ENCODE measurements at regions not wholly inside any gene's neighbourhood (a gene's known extent, or its start where the extent isn't known, plus 50 kb on each side); places are given as distances from the start of the nearest gene placed in this dataset.

GRCh38 chr7:130998993-130999602 lies 265.1 kb upstream of the KLF14 start:
- H3K4me1 Mint-ChIP-seq (ENCODE audit: low read depth in 2 of 2): peaks cover 48 to 65% of the 10 kb centered on the region in 2 donors
- no peak for ATAC-seq (replicated peaks)

GRCh38 chr7:130999926-131000325 lies 265.9 kb upstream of the KLF14 start:
- Mint-ChIP-seq H3K4me1 (ENCODE audit: low read depth in 2 of 2) (peaks cover 47 to 62% of the 10 kb centered on the region in 2 donors), H3K27me3 (no peaks in the 10 kb centered on the region), H3K36me3 (ENCODE audit: insufficient read depth) (peaks cover 80% of the 10 kb centered on the region), H3K9me3 (no peaks in the 10 kb centered on the region), H3K4me3 (no peak overlapping the region), H3K27ac (peak overlapping the region; percentile 31 to 94)
- no peak for ATAC-seq (replicated peaks)
- no peak for DNase-seq

More at GRCh38 chr7:130998993-130999602, 265.1 kb upstream of the KLF14 start:
- no peak for DNase-seq
- Mint-ChIP-seq H3K36me3 (ENCODE audit: insufficient read depth) (peaks cover 82% of the 10 kb centered on the region), H3K27ac (peak overlapping the region; percentile 26 to 94), H3K27me3 (no peaks in the 10 kb centered on the region), H3K4me3 (peak overlapping the region; percentile 27 to 51), H3K9me3 (no peaks in the 10 kb centered on the region)

- Mint-ChIP-seq H3K9me3 (no peaks in the 10 kb centered on the region), H3K4me1 (ENCODE audit: low read depth in 2 of 2) (peaks cover 45 to 61% of the 10 kb centered on the region in 2 donors)
Observed at GRCh38 chr7:131000389-131000788, 266.4 kb upstream of the KLF14 start.

GRCh38 chr7:131000873-131001272 lies 266.9 kb upstream of the KLF14 start:
- H3K4me3 Mint-ChIP-seq: no peak overlapping the region
- no peaks in the 10 kb centered on the region for H3K9me3 Mint-ChIP-seq
- ATAC-seq (replicated peaks) (no peak), DNase-seq (no peak)
- H3K4me1 Mint-ChIP-seq (ENCODE audit: low read depth in 2 of 2): peaks cover 45 to 61% of the 10 kb centered on the region in 2 donors
- peaks cover 83% of the 10 kb centered on the region for H3K36me3 Mint-ChIP-seq (ENCODE audit: insufficient read depth)
- H3K27me3 Mint-ChIP-seq: no peaks in the 10 kb centered on the region
- no peak overlapping the region for H3K27ac Mint-ChIP-seq

More at GRCh38 chr7:131000389-131000788, 266.4 kb upstream of the KLF14 start:
- no peak overlapping the region for H3K4me3 Mint-ChIP-seq
- H3K27ac Mint-ChIP-seq: peak overlapping the region; percentile 31 to 94
- ATAC-seq (replicated peaks): no peak
- peaks cover 81% of the 10 kb centered on the region for H3K36me3 Mint-ChIP-seq (ENCODE audit: insufficient read depth)
- H3K27me3 Mint-ChIP-seq: no peaks in the 10 kb centered on the region
- no peak for DNase-seq

- peak overlapping the region in 1 of 2 donors; percentile 8 for H3K4me3 Mint-ChIP-seq
- H3K36me3 Mint-ChIP-seq (ENCODE audit: insufficient read depth): peaks cover 84% of the 10 kb centered on the region
- ATAC-seq (replicated peaks) (no peak), DNase-seq (no peak)
- no peaks in the 10 kb centered on the region for H3K27me3 Mint-ChIP-seq
- H3K4me1 Mint-ChIP-seq (ENCODE audit: low read depth in 2 of 2): peaks cover 36 to 60% of the 10 kb centered on the region in 2 donors
- H3K9me3 Mint-ChIP-seq: no peaks in the 10 kb centered on the region
- H3K27ac Mint-ChIP-seq: no peak overlapping the region
Observed at GRCh38 chr7:131002600-131002999, 268.6 kb upstream of the KLF14 start.

GRCh38 chr7:131003634-131004033 lies 269.6 kb upstream of the KLF14 start:
- Mint-ChIP-seq H3K36me3 (ENCODE audit: insufficient read depth) (peaks cover 84% of the 10 kb centered on the region), H3K27ac (no peak overlapping the region), H3K9me3 (no peaks in the 10 kb centered on the region), H3K4me1 (ENCODE audit: low read depth in 2 of 2) (peaks cover 35 to 60% of the 10 kb centered on the region in 2 donors), H3K27me3 (no peaks in the 10 kb centered on the region), H3K4me3 (no peak overlapping the region)
- ATAC-seq (replicated peaks) (no peak), DNase-seq (no peak)

GRCh38 chr7:131004371-131004770 lies 270.4 kb upstream of the KLF14 start:
- Mint-ChIP-seq H3K4me1 (ENCODE audit: low read depth in 2 of 2) (peaks cover 34 to 62% of the 10 kb centered on the region in 2 donors), H3K27ac (peak overlapping the region in 1 of 2 donors; percentile 71), H3K9me3 (no peaks in the 10 kb centered on the region), H3K36me3 (ENCODE audit: insufficient read depth) (peaks cover 84% of the 10 kb centered on the region), H3K4me3 (no peak overlapping the region), H3K27me3 (no peaks in the 10 kb centered on the region)
- DNase-seq (no peak), ATAC-seq (replicated peaks) (no peak)

- Mint-ChIP-seq H3K27me3 (no peaks in the 10 kb centered on the region), H3K36me3 (ENCODE audit: insufficient read depth) (peaks cover 89% of the 10 kb centered on the region), H3K4me1 (ENCODE audit: low read depth in 2 of 2) (peaks cover 63 to 84% of the 10 kb centered on the region in 2 donors), H3K4me3 (peak overlapping the region; percentile 57 to 61), H3K9me3 (no peaks in the 10 kb centered on the region), H3K27ac (peak overlapping the region; percentile 62 to 91)
- ATAC-seq (replicated peaks): peak; percentile 61
- DNase-seq: peak; percentile 45 to 57 (median 49)
Observed at GRCh38 chr7:131007439-131008330, 273.7 kb upstream of the KLF14 start.

GRCh38 chr7:131008840-131009711 lies 275.1 kb upstream of the KLF14 start:
- ATAC-seq (replicated peaks) (no peak), DNase-seq (no peak)
- peak overlapping the region; percentile 91 to 93 for H3K27ac Mint-ChIP-seq
- peaks cover 93% of the 10 kb centered on the region for H3K36me3 Mint-ChIP-seq (ENCODE audit: insufficient read depth)
- H3K27me3 Mint-ChIP-seq: no peaks in the 10 kb centered on the region
- H3K9me3 Mint-ChIP-seq: no peaks in the 10 kb centered on the region
- H3K4me1 Mint-ChIP-seq (ENCODE audit: low read depth in 2 of 2): peaks cover 71 to 87% of the 10 kb centered on the region in 2 donors
- peak overlapping the region; percentile 48 to 63 for H3K4me3 Mint-ChIP-seq

GRCh38 chr7:131010029-131010716 lies 276.2 kb upstream of the KLF14 start:
- H3K27ac Mint-ChIP-seq: peak overlapping the region; percentile 91 to 93
- H3K4me3 Mint-ChIP-seq: peak overlapping the region; percentile 77 to 80

GRCh38 chr7:131010717-131011431 lies 276.9 kb upstream of the KLF14 start:
- DNase-seq (no peak), ATAC-seq (replicated peaks) (peak; percentile 23)
- no peaks in the 10 kb centered on the region for H3K27me3 Mint-ChIP-seq
- H3K27ac Mint-ChIP-seq: peak overlapping the region; percentile 88 to 93
- peaks cover 95% of the 10 kb centered on the region for H3K36me3 Mint-ChIP-seq (ENCODE audit: insufficient read depth)
- H3K4me3 Mint-ChIP-seq: peak overlapping the region; percentile 77 to 80
- peaks cover 70 to 88% of the 10 kb centered on the region in 2 donors for H3K4me1 Mint-ChIP-seq (ENCODE audit: low read depth in 2 of 2)
- no peaks in the 10 kb centered on the region for H3K9me3 Mint-ChIP-seq

More at GRCh38 chr7:131010029-131010716, 276.2 kb upstream of the KLF14 start:
- Mint-ChIP-seq H3K4me1 (ENCODE audit: low read depth in 2 of 2) (peaks cover 69 to 88% of the 10 kb centered on the region in 2 donors), H3K36me3 (ENCODE audit: insufficient read depth) (peaks cover 93% of the 10 kb centered on the region), H3K27me3 (no peaks in the 10 kb centered on the region), H3K9me3 (no peaks in the 10 kb centered on the region)
- DNase-seq (no peak), ATAC-seq (replicated peaks) (no peak)

GRCh38 chr7:131011432-131011742 lies 277.4 kb upstream of the KLF14 start:
- H3K36me3 Mint-ChIP-seq (ENCODE audit: insufficient read depth): peaks cover 95% of the 10 kb centered on the region
- H3K9me3 Mint-ChIP-seq: no peaks in the 10 kb centered on the region
- peak overlapping the region; percentile 77 to 80 for H3K4me3 Mint-ChIP-seq
- ATAC-seq (replicated peaks) (no peak), DNase-seq (no peak)
- peak overlapping the region; percentile 88 to 93 for H3K27ac Mint-ChIP-seq
- H3K4me1 Mint-ChIP-seq (ENCODE audit: low read depth in 2 of 2): peaks cover 74 to 88% of the 10 kb centered on the region in 2 donors
- H3K27me3 Mint-ChIP-seq: no peaks in the 10 kb centered on the region
